Endothelial cell (in vitro differentiated cells): ENCODE measurements at regions not wholly inside any gene's neighbourhood (a gene's known extent, or its start where the extent isn't known, plus 50 kb on each side); places are given as distances from the start of the nearest gene placed in this dataset.

ENCODE experiments used
- DNase-seq: peaks from one replicate; pipeline ENCODE4 v3.0.0; 2021; ENCODE audit warnings: low spot score
- H3K27ac Mint-ChIP-seq: one replicate; pipeline ENCODE4 v1.8.0; 2021; ENCODE audit warnings: mixed read lengths, inconsistent platforms; ENCODE audit not compliant: unreplicated experiment
- H3K27me3 Mint-ChIP-seq: one replicate; pipeline ENCODE4 v1.8.0; 2021; ENCODE audit warnings: mild to moderate bottlenecking, moderate library complexity, mixed read lengths, inconsistent platforms; ENCODE audit not compliant: unreplicated experiment
- H3K36me3 Mint-ChIP-seq: one replicate; pipeline ENCODE4 v1.8.0; 2021; ENCODE audit warnings: mild to moderate bottlenecking, low read depth, mixed read lengths, inconsistent platforms; ENCODE audit not compliant: unreplicated experiment
- H3K4me1 Mint-ChIP-seq: one replicate; pipeline ENCODE4 v1.8.0; 2021; ENCODE audit warnings: mild to moderate bottlenecking, mixed read lengths, inconsistent platforms; ENCODE audit not compliant: unreplicated experiment
- H3K4me3 Mint-ChIP-seq: one replicate; pipeline ENCODE4 v1.8.0; 2021; ENCODE audit warnings: mild to moderate bottlenecking, mixed read lengths, inconsistent platforms; ENCODE audit not compliant: unreplicated experiment
- H3K9me3 Mint-ChIP-seq: one replicate; pipeline ENCODE4 v1.8.0; 2021; ENCODE audit warnings: mixed read lengths, inconsistent platforms; ENCODE audit not compliant: unreplicated experiment
- CTCF ChIP-seq: fragments of 200-600 bp; sonication (generic); IDR thresholded peaks from one replicate; pipeline ENCODE4 v1.5.0; 2021; ENCODE audit warnings: antibody characterized with exemption; ENCODE audit not compliant: unreplicated experiment

- DNase-seq, result no peak
- no peaks in the 10 kb centered on the region for H3K4me1 Mint-ChIP-seq
- no peak for TF ChIP-seq CTCF
- no peak overlapping the region for H3K4me3 Mint-ChIP-seq
- H3K36me3 Mint-ChIP-seq, result no peaks in the 10 kb centered on the region
- no peaks in the 10 kb centered on the region for H3K27me3 Mint-ChIP-seq
- H3K27ac Mint-ChIP-seq, result no peak overlapping the region
- H3K9me3 Mint-ChIP-seq, result no peaks in the 10 kb centered on the region
Measured at GRCh38 chr12:125577334-125577733, 512.1 kb downstream of the AACS start.

- Mint-ChIP-seq H3K36me3 (no peaks in the 10 kb centered on the region), H3K27ac (no peak overlapping the region), H3K27me3 (no peaks in the 10 kb centered on the region), H3K4me3 (no peak overlapping the region), H3K9me3 (no peaks in the 10 kb centered on the region), H3K4me1 (no peaks in the 10 kb centered on the region)
- DNase-seq, result no peak
- no peak for TF ChIP-seq CTCF
Measured at GRCh38 chr12:125579916-125580315, 514.7 kb downstream of the AACS start.

- Mint-ChIP-seq H3K27ac (no peak overlapping the region), H3K27me3 (no peaks in the 10 kb centered on the region), H3K36me3 (no peaks in the 10 kb centered on the region), H3K4me3 (no peak overlapping the region), H3K9me3 (no peaks in the 10 kb centered on the region), H3K4me1 (no peaks in the 10 kb centered on the region)
- DNase-seq, result no peak
- TF ChIP-seq CTCF, result no peak
Measured at GRCh38 chr12:125583071-125583470, 517.8 kb downstream of the AACS start.

- no peaks in the 10 kb centered on the region for H3K4me1 Mint-ChIP-seq
- no peak overlapping the region for H3K4me3 Mint-ChIP-seq
- no peak overlapping the region for H3K27ac Mint-ChIP-seq
- no peaks in the 10 kb centered on the region for H3K36me3 Mint-ChIP-seq
- H3K9me3 Mint-ChIP-seq, result no peaks in the 10 kb centered on the region
- no peak for TF ChIP-seq CTCF
- DNase-seq, result no peak
- H3K27me3 Mint-ChIP-seq, result no peaks in the 10 kb centered on the region
Measured at GRCh38 chr12:125586441-125586840, 521.2 kb downstream of the AACS start.

GRCh38 chr12:125593269-125593668, 528.0 kb downstream of the AACS start:
- Mint-ChIP-seq H3K36me3 (no peaks in the 10 kb centered on the region), H3K9me3 (no peaks in the 10 kb centered on the region), H3K27me3 (no peaks in the 10 kb centered on the region), H3K4me3 (no peak overlapping the region), H3K27ac (no peak overlapping the region), H3K4me1 (no peaks in the 10 kb centered on the region)
- no peak for DNase-seq
- no peak for TF ChIP-seq CTCF
